GM19043 (cell line): ENCODE measurements at regions not wholly inside any gene's neighbourhood (a gene's known extent, or its start where the extent isn't known, plus 50 kb on each side); places are given as distances from the start of the nearest gene placed in this dataset.

Experiments used
- ATAC-seq: cut with Tn5 transposase; IDR thresholded peaks from one replicate; pipeline ENCODE4 v1.9.1; 2021; ENCODE audit warnings: low read depth; ENCODE audit not compliant: unreplicated experiment

DNA sequence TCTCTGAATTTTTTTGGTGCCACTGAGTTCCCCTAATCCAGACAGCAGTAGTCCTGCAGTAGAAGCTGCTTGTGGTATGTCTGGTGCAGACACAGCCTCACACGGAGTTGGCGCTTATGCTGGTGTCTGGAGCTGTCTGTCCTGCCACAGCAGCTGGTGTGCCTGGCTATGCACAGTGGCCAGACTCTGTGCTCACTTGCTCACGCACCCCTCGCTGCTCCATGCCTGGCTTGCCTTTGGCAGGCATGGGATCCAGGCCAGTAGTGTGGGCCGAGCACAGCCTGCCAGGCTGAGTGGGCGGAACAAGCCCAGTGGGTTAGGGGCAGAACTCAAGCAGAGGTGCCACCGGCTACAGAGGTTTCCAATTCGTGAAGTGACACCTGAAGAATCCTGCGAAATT is 845.9 kb upstream of the PCDH9 start:
- ATAC-seq: no peak

DNA sequence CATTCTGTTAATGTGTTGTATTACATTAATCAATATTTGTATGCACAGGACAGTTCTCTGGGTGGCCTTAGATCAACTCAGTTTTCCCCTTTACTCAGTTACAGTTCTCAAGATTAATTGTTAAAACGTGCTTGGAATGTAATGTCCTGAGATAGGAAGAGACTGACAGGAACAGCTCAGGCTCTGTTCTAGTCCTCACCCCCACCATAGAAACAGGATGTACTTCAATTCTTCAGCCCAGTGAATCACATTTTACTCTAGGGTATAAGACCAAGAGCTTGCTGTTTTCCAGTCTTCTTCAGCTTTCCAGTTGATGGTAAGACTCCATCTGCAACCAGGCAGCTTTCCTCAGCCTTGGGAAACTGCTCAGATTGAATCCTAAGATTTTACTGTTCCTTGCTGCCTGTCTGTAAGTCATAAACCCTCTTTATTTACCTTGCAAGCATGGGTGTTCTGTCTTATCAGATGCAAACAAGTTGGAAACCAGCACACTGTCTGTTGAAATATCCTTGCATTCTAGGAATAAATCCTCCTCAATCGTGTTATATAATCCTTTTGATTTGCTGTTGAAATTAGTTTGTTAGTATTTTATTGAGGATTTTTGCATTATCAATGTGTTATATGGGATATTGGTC is 836.9 kb upstream of the PCDH9 start:
- no peak for ATAC-seq

DNA sequence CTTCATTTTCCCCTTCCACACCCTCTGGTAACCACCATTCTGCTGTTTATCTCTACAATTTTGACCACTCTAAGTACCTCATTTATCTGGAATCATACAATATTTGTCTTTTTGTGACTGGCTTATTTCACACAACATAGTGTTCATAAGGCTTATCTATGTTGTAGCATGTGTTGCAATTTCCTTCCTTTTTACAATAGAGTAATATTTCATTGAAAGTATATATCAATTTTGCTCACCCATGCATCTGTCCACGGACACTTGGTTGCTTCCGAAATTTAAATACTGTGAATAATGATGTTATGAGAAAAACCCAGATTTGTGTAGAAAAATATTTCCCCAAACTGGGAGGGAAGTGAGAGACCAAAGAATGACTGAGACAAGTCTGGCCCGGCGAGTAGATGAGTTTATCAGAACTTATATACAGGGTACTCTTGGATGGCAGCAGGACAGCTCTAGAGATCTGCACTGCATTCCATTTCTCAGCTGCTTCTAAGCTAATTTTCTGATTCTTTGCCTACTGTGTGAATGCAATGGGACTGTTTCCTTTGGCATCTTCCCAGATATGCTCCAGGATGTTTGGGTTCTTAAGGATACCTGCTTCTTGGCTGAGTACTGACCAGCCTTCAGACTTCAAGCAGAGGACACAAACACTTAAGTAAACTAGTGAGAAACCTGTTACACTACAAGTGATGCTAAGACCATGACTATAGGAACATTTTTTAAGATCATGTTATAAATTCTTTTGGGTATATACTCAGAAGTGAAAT is 834.0 kb upstream of the PCDH9 start:
- ATAC-seq: no peak

DNA sequence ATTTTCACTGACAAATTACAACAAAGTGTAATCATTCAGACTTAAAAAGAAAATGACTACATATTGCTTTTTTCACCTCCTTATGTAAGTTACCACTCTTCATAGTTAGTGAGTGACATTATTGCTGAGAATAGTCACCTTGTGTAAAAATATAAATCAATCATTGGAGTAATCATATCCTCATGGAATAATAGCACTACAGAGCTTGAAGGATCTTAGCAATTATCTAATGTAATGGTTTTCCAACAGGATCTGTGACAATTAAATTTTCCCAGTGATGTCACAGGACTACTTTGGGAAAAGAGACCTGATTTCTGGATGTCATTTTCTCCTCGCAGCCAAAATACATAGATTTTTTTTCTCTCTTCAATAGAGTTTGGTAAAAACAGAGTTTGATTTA is 833.0 kb upstream of the PCDH9 start:
- no peak for ATAC-seq

DNA sequence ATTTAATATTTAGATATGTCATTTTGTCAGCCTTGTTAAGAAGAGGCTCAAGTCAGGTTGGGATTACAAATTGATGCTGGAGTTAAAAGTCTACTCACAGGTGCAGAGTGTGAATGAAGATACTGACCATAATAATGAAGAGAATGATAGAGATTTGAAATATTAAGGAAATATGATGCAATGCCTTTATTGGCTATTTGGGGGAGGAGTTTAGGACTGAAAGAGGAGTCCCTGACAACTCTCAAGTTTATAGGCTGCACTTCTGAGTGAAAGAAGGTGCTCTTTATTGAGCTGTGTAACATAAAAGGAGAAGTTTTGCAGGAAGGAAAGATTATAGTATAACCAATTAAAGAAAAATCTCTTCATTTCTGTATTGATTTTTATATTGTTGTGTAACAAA is 827.7 kb upstream of the PCDH9 start:
- ATAC-seq: no peak

DNA sequence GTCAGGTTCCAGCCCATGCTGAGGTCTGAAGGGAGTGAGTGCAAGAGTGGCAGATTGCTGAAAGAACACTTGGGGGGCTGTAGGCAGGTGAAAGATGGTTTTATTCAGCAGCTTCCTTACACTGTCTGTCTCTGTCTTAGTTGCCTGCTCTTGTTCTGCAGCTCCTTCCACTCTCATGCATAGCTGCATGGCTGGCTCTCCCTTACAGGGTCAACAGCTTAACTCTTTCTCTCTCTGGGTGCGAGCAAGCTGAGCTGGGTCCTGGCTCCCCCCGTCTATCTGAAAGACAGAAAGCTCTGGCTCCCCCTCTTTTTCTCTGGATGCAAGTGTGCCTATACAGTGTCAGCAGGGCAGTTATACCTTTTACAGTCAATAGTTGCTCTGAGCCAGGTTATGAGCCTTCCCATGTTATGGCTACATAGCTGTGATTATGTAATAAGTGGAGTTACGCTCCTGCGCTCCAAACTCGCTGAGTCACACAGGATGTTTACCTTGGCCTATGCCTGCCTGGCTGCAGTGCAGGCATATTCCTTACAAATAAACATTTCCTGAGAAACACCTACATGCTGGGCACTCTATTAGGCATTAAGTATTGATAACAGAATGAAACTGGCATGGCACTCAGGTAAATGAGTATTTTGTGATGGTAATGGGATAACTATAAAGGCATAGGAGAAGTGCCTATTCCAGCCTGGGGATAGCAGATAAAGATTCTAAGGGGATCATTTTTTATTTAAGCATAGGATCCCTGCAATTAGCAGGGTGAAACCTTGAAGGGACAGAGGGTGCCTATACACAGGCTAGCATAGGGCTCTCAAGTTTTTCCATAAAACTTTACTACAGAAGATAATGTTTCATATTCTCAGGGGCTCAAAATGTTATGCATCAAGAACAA is 826.9 kb upstream of the PCDH9 start:
- ATAC-seq: no peak

DNA sequence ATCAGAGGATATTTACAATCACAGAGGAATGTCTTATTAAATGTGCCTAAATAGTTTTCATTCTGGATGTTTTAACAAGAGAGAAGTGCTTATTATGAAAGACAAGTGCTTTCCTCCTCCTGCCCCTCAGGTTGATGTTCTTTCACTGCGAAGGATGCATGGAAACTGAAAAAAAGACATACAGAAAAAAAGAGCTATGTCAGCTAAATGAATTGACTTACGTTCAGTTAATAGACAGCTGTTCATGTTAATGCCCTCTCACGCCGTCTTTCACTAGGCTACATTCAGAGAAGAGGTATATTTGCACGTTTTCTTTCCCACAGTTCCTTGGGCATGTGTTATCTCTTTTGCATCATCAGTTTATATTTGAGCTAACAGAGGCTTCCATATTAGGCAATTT is 821.8 kb upstream of the PCDH9 start:
- no peak for ATAC-seq

DNA sequence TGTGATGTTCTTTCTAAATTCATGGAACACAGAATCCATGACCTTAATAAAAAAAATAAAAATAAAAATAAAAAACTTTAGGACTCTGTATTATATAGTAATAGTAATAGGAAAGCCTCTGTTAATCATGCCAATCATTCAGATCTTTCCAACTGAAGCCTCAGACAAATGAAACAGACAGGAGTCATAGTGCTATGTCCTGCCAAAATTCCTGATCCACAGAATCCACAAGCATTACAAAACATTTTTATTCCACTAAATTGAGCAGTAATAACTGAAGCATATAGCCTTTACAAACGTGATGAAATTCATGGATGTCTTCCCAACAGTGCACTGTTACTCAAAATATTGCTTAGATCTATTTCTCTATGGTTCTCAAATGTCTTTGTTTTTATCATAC is 820.6 kb upstream of the PCDH9 start:
- ATAC-seq: no peak

DNA sequence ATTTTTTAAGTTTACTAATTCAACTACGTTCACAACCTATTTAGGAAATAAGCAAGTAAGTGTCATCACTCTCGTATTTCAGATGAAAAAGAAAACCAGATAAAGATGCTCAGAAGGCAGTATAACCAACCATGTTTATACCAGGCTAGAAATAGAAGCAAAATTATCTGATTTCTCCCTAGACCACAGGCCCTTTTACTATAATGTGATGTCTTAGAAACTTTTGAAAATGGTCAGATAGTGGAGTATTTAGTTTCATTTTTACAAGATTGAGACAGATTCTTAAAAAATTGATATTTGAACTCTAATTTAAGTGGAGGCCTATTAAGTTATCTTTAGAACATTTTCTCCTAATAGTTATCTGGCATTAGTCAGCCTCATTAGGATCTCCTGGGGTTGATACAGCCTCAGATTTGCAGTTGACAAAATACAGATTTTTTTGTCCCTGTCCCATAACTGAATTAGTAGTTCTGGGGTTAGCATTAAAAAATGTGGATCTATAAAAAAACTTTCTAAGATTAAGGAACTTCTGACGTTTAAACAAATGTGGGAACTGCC is 818.7 kb upstream of the PCDH9 start:
- ATAC-seq: no peak

DNA sequence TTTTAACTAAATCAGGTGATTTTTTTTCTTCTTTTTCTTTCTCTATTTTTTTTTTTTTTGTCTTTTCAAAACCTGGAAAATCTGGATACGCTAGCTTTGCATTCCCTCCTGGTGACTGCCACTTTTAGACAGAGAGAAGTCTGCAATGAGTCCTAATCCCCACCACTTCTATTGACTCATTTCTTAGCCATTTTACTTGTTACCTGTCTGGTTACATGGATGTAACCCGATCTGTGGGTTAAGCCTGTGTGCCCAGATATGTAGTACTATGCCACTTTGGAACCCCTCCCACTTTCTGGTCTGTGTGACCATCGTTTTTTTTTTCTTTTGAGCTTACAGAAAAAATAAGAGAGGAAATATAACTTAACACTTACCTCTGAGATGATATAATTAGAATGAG is 817.8 kb upstream of the PCDH9 start:
- no peak for ATAC-seq

DNA sequence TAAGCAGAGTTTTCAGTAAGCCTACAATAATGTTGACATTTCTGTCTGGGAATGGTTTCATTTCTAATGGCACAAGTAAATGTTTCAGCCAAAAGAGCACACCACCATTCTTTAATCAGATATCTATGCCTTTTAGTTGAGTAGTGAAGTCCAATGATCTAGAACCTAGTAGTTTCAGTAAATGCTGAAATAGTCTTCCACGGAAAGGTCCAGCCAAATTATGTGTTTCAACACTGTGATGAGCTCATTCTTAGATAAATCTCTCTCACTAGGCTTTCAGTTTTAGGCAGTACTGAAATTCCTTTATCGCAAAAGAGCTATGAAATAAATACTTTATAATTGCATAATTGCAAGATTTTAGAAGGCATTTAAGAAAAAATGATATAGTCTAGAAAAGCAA is 816.8 kb upstream of the PCDH9 start:
- no peak for ATAC-seq

DNA sequence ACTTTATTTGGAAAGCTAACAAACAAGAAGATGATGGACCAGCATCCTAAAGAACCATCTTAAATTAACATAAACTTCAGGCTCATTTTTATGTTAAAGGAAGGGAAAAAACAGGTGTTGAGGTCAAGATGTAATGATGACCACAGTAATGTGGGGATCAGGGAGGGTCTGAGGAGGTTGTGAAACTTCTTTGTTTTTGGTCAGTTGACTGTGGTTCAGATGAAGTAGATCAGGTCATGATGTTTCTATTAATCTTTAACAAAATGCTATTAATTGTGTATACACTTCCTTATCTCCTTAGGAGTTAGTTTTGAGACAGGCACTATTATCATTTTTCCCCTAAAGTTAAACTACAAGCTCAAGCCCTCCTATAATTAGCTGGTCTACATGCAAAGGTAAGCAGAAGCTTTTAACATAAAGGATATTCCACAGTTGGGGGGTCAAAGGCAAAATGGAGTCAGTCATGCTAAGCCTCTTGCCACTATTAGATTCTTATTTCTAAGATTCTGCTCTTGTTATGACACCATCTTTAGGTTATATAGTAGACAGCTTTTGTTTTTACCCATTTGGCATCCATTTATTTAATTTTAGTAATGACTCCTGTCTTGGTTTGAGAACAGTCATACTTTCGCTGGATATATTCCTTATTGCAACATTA is 800.1 kb upstream of the PCDH9 start:
- ATAC-seq: no peak

DNA sequence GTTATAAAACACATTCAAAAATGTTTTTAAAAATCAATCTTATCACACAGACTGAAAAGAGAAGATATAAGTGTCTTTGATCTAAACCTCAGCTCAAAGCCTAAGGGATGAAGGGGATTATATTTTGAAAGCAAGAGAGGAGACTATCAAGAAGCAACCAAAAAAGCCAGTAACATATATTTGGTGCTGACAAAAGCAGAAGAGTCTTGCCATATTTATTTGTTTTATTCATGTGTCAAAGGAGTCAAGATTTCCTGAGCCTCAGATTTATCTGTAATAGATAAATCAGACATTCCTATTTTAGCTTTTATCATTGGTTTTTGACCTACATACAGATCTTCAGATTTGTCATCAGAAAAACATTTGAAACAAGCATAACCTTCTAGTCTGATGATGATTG is 798.6 kb upstream of the PCDH9 start:
- no peak for ATAC-seq

DNA sequence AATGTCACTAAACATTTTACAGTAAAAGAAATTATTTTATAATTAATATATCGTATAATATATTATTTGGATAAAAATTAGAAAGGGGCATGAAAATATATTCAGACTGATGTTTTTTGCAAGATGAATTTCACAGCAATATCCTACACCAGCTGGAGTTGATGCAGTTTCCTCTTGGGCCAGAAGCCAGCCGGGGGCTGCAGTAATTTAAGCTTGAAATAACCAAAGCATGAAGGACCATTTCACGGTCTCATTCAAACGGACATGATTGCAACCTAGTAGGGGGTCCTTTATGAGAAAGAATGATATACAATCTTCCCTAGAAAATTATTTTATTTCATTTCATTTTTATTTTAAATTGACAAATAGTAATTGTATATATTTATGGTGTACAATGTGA is 797.2 kb upstream of the PCDH9 start:
- no peak for ATAC-seq

DNA sequence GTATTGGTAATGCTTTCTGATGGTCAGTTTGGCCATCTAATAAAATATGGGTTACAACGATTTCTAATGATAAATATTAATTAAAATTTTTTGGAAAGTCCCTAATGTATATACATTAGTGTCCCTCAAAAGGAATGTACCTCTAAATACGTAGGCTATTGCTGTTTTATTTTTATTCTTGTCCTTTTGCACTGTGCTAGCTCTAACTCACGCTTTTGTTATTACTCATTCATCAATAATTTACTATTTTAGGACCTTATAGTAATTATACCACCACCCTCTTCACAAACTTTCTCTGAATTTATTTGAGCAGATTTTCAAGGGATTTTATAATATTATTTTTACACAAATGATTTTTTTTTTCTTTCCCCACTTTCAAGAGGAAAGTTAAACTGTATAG is 795.9 kb upstream of the PCDH9 start:
- ATAC-seq: no peak

DNA sequence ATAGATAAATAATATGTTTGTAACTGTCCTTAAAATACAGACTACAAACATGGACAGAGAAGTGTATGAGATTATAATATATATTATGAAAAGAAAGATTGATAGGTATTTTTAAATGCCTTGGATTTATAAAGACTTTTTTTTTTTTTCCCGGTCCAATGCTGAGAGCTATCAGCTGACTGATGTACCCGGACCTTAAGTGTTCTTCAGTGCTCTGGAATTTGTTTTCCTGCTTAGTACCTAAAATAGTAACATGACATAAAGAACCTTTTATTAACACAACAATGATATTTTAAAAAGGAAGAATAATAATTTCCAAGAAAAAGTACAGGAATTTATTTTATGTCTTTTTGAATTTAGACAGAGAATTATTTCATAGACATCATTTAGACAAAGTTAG is 795.5 kb upstream of the PCDH9 start:
- ATAC-seq: no peak

DNA sequence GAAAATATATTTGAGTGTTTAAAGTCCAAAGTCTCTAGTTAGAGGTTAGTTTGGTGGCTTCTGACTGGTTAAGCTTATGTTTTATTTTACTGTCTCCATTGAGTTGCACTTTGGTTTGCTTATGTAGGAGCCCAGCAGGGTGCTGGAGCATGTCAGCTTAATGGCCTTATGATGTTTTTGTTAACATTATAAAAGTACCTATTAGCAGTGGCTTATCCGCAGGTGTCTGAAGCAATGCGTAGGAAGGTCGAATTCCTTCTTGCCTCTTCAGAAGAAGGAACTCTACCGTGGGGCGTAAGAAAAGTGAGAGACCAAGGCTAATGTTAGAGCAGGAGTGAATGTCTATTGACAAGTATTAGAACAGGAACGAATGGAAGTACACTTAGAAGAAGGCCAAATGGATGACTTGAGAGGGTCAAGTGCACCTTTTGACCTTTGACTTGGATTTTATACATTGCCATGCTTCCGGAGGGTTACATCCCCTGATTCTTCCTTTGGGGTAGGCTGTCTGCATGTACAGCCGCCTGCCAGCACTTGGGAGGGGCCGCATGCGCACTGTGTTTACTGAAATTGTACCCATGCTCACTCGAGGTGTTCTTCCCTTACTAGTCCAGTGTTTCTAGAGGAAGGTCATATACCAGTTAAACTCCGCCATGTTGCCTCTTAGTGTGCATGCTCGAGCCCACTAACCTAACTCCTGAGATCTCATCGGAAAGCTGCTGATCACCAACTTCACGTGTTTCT is 793.9 kb upstream of the PCDH9 start:
- no peak for ATAC-seq

DNA sequence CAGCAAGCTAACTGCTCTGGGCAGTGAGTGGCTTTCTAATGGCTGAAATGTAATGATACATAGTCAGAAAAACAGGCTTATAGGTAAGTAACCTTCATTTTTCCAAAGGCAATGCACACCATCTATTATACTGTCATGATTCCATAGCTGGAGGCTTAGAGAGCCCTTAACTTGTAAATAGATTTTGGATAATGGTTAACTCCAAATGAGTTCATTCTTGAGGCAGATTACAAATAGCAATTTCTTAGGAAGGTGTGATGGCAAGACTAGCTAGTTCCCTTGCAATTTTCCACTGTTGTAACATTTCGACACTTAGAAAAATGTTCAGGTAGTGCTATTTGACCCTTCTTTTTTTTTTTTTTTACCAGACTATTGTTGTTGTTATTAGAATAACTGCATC is 789.8 kb upstream of the PCDH9 start:
- no peak for ATAC-seq

DNA sequence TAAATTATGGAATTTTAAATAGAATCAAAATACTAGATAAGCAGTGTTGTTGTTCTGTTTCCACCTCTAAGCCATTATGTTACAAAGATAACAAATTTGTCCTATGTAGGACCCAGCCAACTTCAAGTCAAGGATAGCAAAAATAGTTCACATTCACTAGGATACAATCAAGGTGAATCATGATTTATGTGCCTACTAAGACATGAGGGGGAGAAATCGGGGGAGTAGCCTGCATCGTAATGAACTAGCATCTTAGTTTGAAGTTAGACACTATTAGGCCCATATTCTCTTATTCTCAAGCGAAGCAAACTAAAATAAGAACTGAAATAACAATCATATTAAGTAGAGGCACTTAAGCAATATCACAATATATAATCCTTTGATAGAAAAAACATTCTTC is 779.4 kb upstream of the PCDH9 start:
- no peak for ATAC-seq

DNA sequence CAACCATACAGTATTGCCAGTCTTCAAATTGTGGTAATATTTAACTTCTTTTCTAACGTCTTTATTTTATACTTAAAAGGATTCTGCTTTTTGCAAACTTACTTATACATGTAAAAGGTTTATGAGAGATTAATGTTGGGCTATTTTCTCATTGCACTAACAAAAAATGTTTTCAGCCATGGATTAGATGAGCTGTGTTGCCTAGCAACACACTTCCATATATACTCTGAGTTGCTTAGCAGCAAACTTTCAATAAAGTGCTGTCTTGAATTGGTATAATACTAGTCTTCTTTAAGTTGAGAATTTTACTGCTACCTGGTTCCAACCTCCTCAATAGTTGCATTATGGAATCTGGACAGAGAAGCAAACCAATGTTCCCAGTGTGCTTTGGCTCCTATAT is 777.4 kb upstream of the PCDH9 start:
- ATAC-seq: no peak
